ENCODE measurements at regions not wholly inside any gene's neighbourhood (a gene's known extent, or its start where the extent isn't known, plus 50 kb on each side); places are given as distances from the start of the nearest gene placed in this dataset.

DNA sequence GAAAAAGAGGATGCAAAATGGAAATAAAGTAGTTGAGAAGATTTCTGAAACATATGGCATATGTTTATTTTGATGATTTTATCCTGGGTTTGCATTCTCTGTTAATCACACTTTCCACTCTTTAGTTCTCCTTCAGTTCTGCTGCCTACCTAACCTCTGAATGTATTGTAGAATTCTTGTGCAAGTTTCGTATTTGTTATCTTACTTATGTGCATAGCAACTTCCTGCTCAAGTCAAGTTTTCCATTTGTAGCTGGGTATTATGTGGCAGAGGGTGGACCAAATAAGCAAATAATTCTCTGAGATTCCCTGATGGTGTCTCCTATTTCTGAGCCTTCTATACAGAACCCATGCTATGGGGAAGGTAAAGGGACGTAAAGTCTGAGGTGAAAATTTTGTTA is 381.6 kb downstream of the FOXG1 start:
- H3K27me3 Mint-ChIP-seq (ENCODE audit: low read depth), result 0 out of 2 replicates have a peak, but pooled peaks cover 3% of the 10 kb centered on the region
- DNase-seq (ENCODE audit: low spot score) (no peak), ATAC-seq (no peak)
- TF ChIP-seq CREB1 (CRISPR knock-in tag; IDR thresholded peaks at IDR 0.05), result no peak
- TF ChIP-seq ZNF671 (CRISPR knock-in tag; IDR thresholded peaks at IDR 0.05), result no peak
- TF ChIP-seq GRHL2 (CRISPR knock-in tag; IDR thresholded peaks at IDR 0.05; ENCODE audit: insufficient replicate concordance, severe bottlenecking), result no peak
- no peak for TF ChIP-seq ZNF396 (CRISPR knock-in tag; IDR thresholded peaks at IDR 0.05; ENCODE audit: borderline replicate concordance)
- no peak for TF ChIP-seq FOXK1 (CRISPR knock-in tag; IDR thresholded peaks at IDR 0.05)
- no peak for TF ChIP-seq NFYB (CRISPR knock-in tag; conservative IDR thresholded peaks at IDR 0.05; ENCODE audit: low read depth)
- TF ChIP-seq, protein P1, sequence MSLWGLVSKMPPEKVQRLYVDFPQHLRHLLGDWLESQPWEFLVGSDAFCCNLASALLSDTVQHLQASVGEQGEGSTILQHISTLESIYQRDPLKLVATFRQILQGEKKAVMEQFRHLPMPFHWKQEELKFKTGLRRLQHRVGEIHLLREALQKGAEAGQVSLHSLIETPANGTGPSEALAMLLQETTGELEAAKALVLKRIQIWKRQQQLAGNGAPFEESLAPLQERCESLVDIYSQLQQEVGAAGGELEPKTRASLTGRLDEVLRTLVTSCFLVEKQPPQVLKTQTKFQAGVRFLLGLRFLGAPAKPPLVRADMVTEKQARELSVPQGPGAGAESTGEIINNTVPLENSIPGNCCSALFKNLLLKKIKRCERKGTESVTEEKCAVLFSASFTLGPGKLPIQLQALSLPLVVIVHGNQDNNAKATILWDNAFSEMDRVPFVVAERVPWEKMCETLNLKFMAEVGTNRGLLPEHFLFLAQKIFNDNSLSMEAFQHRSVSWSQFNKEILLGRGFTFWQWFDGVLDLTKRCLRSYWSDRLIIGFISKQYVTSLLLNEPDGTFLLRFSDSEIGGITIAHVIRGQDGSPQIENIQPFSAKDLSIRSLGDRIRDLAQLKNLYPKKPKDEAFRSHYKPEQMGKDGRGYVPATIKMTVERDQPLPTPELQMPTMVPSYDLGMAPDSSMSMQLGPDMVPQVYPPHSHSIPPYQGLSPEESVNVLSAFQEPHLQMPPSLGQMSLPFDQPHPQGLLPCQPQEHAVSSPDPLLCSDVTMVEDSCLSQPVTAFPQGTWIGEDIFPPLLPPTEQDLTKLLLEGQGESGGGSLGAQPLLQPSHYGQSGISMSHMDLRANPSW (CRISPR knock-in tag; conservative IDR thresholded peaks at IDR 0.05; ENCODE audit: low read depth), result no peak
- TF ChIP-seq OVOL2 (CRISPR knock-in tag; IDR thresholded peaks at IDR 0.05; ENCODE audit: borderline replicate concordance), result no peak
- H3K9me3 Mint-ChIP-seq, result peaks cover 24% of the 10 kb centered on the region
- ChIA-PET POLR2A (no interaction called here), CTCF (no interaction called here)
- peaks cover 9% of the 10 kb centered on the region; the same call in 1 of the 2 replicates for H3K36me3 Mint-ChIP-seq
- H3K4me3 Mint-ChIP-seq, result no peak overlapping the region
- no peak overlapping the region for H3K27ac Mint-ChIP-seq
- no peaks in the 10 kb centered on the region for H3K4me1 Mint-ChIP-seq

DNA sequence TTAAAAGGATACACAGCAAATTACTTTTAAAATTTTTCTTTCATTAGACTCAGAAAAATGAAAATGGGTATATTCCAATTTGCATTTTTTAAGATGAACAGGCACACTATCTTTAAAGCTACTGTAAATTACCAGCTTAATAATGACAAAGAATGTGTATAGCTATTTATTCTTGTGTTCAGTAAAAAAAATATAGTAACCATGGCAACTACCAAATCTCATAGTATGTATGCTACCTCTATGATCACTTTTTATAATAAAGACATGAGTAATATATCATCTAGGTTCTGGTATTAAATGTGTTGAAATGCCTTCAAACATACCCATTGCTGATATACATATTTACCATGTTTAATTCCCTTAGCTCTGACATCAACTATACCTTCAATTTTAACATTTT is 383.2 kb downstream of the FOXG1 start:
- H3K36me3 Mint-ChIP-seq, result peaks cover 9% of the 10 kb centered on the region; the same call in 1 of the 2 replicates
- no peaks in the 10 kb centered on the region for H3K4me1 Mint-ChIP-seq
- peaks cover 24% of the 10 kb centered on the region for H3K9me3 Mint-ChIP-seq
- no peak for ATAC-seq
- H3K27ac Mint-ChIP-seq, result no peak overlapping the region
- no peak overlapping the region for H3K4me3 Mint-ChIP-seq
- ChIA-PET CTCF (no interaction called here), POLR2A (no interaction called here)
- 0 out of 2 replicates have a peak, but pooled peaks cover 3% of the 10 kb centered on the region for H3K27me3 Mint-ChIP-seq (ENCODE audit: low read depth)
- no peak for DNase-seq (ENCODE audit: low spot score)
- TF ChIP-seq, protein P2, sequence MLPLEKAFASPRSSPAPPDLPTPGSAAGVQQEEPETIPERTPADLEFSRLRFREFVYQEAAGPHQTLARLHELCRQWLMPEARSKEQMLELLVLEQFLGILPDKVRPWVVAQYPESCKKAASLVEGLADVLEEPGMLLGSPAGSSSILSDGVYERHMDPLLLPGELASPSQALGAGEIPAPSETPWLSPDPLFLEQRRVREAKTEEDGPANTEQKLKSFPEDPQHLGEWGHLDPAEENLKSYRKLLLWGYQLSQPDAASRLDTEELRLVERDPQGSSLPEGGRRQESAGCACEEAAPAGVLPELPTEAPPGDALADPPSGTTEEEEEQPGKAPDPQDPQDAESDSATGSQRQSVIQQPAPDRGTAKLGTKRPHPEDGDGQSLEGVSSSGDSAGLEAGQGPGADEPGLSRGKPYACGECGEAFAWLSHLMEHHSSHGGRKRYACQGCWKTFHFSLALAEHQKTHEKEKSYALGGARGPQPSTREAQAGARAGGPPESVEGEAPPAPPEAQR (CRISPR knock-in tag; IDR thresholded peaks at IDR 0.05), result no peak
- TF ChIP-seq NR1H2 (CRISPR knock-in tag; IDR thresholded peaks at IDR 0.05) (no peak), ZNF121 (CRISPR knock-in tag; IDR thresholded peaks at IDR 0.05) (no peak), CBFB (CRISPR knock-in tag; IDR thresholded peaks at IDR 0.05; ENCODE audit: low read depth) (no peak), RORB (CRISPR knock-in tag; IDR thresholded peaks at IDR 0.05) (no peak)
- TF ChIP-seq, protein P3, sequence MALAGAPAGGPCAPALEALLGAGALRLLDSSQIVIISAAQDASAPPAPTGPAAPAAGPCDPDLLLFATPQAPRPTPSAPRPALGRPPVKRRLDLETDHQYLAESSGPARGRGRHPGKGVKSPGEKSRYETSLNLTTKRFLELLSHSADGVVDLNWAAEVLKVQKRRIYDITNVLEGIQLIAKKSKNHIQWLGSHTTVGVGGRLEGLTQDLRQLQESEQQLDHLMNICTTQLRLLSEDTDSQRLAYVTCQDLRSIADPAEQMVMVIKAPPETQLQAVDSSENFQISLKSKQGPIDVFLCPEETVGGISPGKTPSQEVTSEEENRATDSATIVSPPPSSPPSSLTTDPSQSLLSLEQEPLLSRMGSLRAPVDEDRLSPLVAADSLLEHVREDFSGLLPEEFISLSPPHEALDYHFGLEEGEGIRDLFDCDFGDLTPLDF (CRISPR knock-in tag; IDR thresholded peaks at IDR 0.05), result no peak
- TF ChIP-seq, protein P4, sequence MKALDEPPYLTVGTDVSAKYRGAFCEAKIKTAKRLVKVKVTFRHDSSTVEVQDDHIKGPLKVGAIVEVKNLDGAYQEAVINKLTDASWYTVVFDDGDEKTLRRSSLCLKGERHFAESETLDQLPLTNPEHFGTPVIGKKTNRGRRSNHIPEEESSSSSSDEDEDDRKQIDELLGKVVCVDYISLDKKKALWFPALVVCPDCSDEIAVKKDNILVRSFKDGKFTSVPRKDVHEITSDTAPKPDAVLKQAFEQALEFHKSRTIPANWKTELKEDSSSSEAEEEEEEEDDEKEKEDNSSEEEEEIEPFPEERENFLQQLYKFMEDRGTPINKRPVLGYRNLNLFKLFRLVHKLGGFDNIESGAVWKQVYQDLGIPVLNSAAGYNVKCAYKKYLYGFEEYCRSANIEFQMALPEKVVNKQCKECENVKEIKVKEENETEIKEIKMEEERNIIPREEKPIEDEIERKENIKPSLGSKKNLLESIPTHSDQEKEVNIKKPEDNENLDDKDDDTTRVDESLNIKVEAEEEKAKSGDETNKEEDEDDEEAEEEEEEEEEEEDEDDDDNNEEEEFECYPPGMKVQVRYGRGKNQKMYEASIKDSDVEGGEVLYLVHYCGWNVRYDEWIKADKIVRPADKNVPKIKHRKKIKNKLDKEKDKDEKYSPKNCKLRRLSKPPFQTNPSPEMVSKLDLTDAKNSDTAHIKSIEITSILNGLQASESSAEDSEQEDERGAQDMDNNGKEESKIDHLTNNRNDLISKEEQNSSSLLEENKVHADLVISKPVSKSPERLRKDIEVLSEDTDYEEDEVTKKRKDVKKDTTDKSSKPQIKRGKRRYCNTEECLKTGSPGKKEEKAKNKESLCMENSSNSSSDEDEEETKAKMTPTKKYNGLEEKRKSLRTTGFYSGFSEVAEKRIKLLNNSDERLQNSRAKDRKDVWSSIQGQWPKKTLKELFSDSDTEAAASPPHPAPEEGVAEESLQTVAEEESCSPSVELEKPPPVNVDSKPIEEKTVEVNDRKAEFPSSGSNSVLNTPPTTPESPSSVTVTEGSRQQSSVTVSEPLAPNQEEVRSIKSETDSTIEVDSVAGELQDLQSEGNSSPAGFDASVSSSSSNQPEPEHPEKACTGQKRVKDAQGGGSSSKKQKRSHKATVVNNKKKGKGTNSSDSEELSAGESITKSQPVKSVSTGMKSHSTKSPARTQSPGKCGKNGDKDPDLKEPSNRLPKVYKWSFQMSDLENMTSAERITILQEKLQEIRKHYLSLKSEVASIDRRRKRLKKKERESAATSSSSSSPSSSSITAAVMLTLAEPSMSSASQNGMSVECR (CRISPR knock-in tag; IDR thresholded peaks at IDR 0.05; ENCODE audit: borderline replicate concordance), result no peak
- TF ChIP-seq, protein P5, sequence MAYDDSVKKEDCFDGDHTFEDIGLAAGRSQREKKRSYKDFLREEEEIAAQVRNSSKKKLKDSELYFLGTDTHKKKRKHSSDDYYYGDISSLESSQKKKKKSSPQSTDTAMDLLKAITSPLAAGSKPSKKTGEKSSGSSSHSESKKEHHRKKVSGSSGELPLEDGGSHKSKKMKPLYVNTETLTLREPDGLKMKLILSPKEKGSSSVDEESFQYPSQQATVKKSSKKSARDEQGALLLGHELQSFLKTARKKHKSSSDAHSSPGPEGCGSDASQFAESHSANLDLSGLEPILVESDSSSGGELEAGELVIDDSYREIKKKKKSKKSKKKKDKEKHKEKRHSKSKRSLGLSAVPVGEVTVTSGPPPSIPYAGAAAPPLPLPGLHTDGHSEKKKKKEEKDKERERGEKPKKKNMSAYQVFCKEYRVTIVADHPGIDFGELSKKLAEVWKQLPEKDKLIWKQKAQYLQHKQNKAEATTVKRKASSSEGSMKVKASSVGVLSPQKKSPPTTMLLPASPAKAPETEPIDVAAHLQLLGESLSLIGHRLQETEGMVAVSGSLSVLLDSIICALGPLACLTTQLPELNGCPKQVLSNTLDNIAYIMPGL (CRISPR knock-in tag; IDR thresholded peaks at IDR 0.05), result no peak

All from WTC11 (cell line).